Body of pancreas (tissue), 4 donors: ENCODE measurements at regions not wholly inside any gene's neighbourhood (a gene's known extent, or its start where the extent isn't known, plus 50 kb on each side); places are given as distances from the start of the nearest gene placed in this dataset.

Experiments used
- ATAC-seq: fragments of 150-250 bp; one replicate; pipeline ENCODE4 v1.9.1; 2016
- DNase-seq, 4 donors: peaks; one replicate each; pipeline ENCODE4 v3.0.0-alpha.2; 2019
- H3K27ac ChIP-seq, 4 donors: fragments of 200-600 bp; sonication (generic); 1 replicate in 3 of 4; 2 replicates in 1 of 4; pipeline versions ENCODE4 v1.5.1 to v1.6.1; 2016 to 2019; ENCODE audit warnings: mild to moderate bottlenecking in 1 of 4, mixed read lengths in 1 of 4, moderate library complexity in 1 of 4
- H3K27me3 ChIP-seq, 2 donors: fragments of 200-600 bp; sonication (generic); one replicate each; pipeline ENCODE4 v1.6.0; 2016; ENCODE audit warnings: mild to moderate bottlenecking in 1 of 2
- H3K36me3 ChIP-seq, 2 donors: fragments of 200-600 bp; sonication (generic); replicated peaks in 1 of 2; 2 replicates each; pipeline ENCODE4 v1.5.1; 2016; ENCODE audit warnings: low read depth in 2 of 2; ENCODE audit not compliant: insufficient read depth in 1 of 2
- H3K4me1 ChIP-seq: fragments of 200-600 bp; sonication (generic); one replicate; pipeline ENCODE4 v1.6.0; 2016
- H3K4me3 ChIP-seq, 2 donors: fragments of 200-600 bp; sonication (generic); 1 replicate in 1 of 2; 2 replicates in 1 of 2; pipeline ENCODE4 v1.5.1; 2016 to 2019
- H3K9me3 ChIP-seq, 3 donors: fragments of 200-600 bp; sonication (generic); 1 replicate in 2 of 3; 2 replicates in 1 of 3; pipeline ENCODE4 v1.5.1; 2016
- CTCF ChIP-seq, 7 experiments: fragments of 450-650 bp in 4 of 7; fragments of 200-600 bp in 3 of 7; sonication (generic) in 3 of 7; IDR thresholded peaks; one replicate each; pipeline ENCODE4 v1.5.1; 2016 to 2019; ENCODE audit warnings: antibody characterized with exemption in 7 of 7
- POLR2A ChIP-seq, 3 donors: fragments of 450-650 bp; IDR thresholded peaks; one replicate each; pipeline ENCODE4 v1.6.1; 2016; ENCODE audit warnings: antibody characterized with exemption in 3 of 3, mild to moderate bottlenecking in 2 of 3
- WGBS, 2 donors: methylation state at CpG; one replicate each; pipeline ENCODE4 v1.1.5; 2017; 5-methylcytosine and 5-hydroxymethylcytosine counted together
- intact Hi-C: fragments of 100-400 bp; cut with DNase I; formaldehyde crosslinking; loops from one replicate; pipeline ENCODE4 v1.15.1; 2023

GRCh38 chr14:31930070-31930469, 147.0 kb upstream of the ARHGAP5 start:
- Histone ChIP-seq H3K36me3 (no peaks in the 10 kb centered on the region), H3K4me3 (no peak overlapping the region), H3K4me1 (peaks cover 6% of the 10 kb centered on the region), H3K27me3 (no peaks in the 10 kb centered on the region), H3K9me3 (no peaks in the 10 kb centered on the region), H3K27ac (no peak overlapping the region)
- DNase-seq, result no peak
- WGBS, 2 donors, result 88 to 95% methylated on average over 1 of the region's 1 CpG
- ATAC-seq, result no peak
- intact Hi-C loops, result no loop called here
- TF ChIP-seq POLR2A (IDR thresholded peaks at IDR 0.05) (no peak), CTCF (IDR thresholded peaks at IDR 0.05) (no peak)

- DNase-seq (no peak), ATAC-seq (no peak)
- Histone ChIP-seq H3K4me1 (peaks cover 6% of the 10 kb centered on the region), H3K27me3 (no peaks in the 10 kb centered on the region), H3K4me3 (no peak overlapping the region), H3K27ac (no peak overlapping the region), H3K9me3 (no peaks in the 10 kb centered on the region), H3K36me3 (no peaks in the 10 kb centered on the region)
- no peak for TF ChIP-seq CTCF (IDR thresholded peaks at IDR 0.05)
- TF ChIP-seq POLR2A (IDR thresholded peaks at IDR 0.05), result no peak
- 87 to 94% methylated on average over 3 of the region's 3 CpGs for WGBS, 2 donors
- intact Hi-C loops, result no loop called here
Measured at GRCh38 chr14:31930493-31931240, 146.4 kb upstream of the ARHGAP5 start.

GRCh38 chr14:31932675-31933074, 144.4 kb upstream of the ARHGAP5 start:
- Histone ChIP-seq H3K36me3 (no peaks in the 10 kb centered on the region), H3K27ac (no peak overlapping the region), H3K4me3 (no peak overlapping the region), H3K27me3 (no peaks in the 10 kb centered on the region), H3K4me1 (no peaks in the 10 kb centered on the region), H3K9me3 (no peaks in the 10 kb centered on the region)
- WGBS, 2 donors, result 76 to 84% methylated on average over 5 of the region's 5 CpGs
- ATAC-seq (no peak), DNase-seq (no peak)
- intact Hi-C loops, result no loop called here
- TF ChIP-seq CTCF (IDR thresholded peaks at IDR 0.05), result no peak
- TF ChIP-seq POLR2A (IDR thresholded peaks at IDR 0.05), result no peak

GRCh38 chr14:31933716-31934115, 143.4 kb upstream of the ARHGAP5 start:
- no peaks in the 10 kb centered on the region for H3K4me1 ChIP-seq
- no peak for DNase-seq
- 61 to 79% methylated on average over 3 of the region's 3 CpGs for WGBS, 2 donors
- intact Hi-C loops, result no loop called here
- no peaks in the 10 kb centered on the region for H3K36me3 ChIP-seq
- TF ChIP-seq CTCF (IDR thresholded peaks at IDR 0.05), result no peak
- H3K27me3 ChIP-seq, result no peaks in the 10 kb centered on the region
- ATAC-seq, result no peak
- H3K27ac ChIP-seq, result no peak overlapping the region
- no peak overlapping the region for H3K4me3 ChIP-seq
- no peaks in the 10 kb centered on the region for H3K9me3 ChIP-seq

- DNase-seq (peak; percentile 18 to 47 (median 25)), ATAC-seq (peak; percentile 63)
- H3K4me3 ChIP-seq, result no peak overlapping the region
- intact Hi-C loops, result no loop called here
- 58 to 60% methylated on average over 4 of the region's 4 CpGs for WGBS, 2 donors
- H3K4me1 ChIP-seq, result no peaks in the 10 kb centered on the region
- H3K27me3 ChIP-seq, result no peaks in the 10 kb centered on the region
- no peaks in the 10 kb centered on the region for H3K36me3 ChIP-seq
- TF ChIP-seq POLR2A (IDR thresholded peaks at IDR 0.05) (no peak), CTCF (IDR thresholded peaks at IDR 0.05) (peak in 5 of 7 experiments; percentile 26 to 50 (median 35))
- H3K27ac ChIP-seq, result no peak overlapping the region
- no peaks in the 10 kb centered on the region for H3K9me3 ChIP-seq
Measured at GRCh38 chr14:31934767-31935266, 142.3 kb upstream of the ARHGAP5 start.
